Left cardiac atrium (tissue), 4 donors: ENCODE measurements at regions not wholly inside any gene's neighbourhood (a gene's known extent, or its start where the extent isn't known, plus 50 kb on each side); places are given as distances from the start of the nearest gene placed in this dataset.

Experiments used
- ATAC-seq, 2 donors: fragments of 200-7000 bp; cut with Tn5 transposase; one replicate each; pipeline ENCODE4 v1.9.1; 2020; ENCODE audit warnings: mild to moderate bottlenecking in 2 of 2, moderate library complexity in 2 of 2
- DNase-seq: peaks from one replicate; pipeline ENCODE4 v3.0.0-alpha.2; 2020
- intact Hi-C, 2 donors: fragments of 100-400 bp; cut with DNase I; formaldehyde crosslinking; loops; one replicate each; pipeline versions ENCODE4 v1.14.1 to v1.15.1; 2022 to 2023
- donor health status: DM: no; HTN: yes; CAD: no.
- donor health status: DM: no; HTN: yes; CAD: no; lungs with severe emphysema.
- donor health status: DM: yes; HTN: yes; CAD: no.
- donor health status: Dilated cardiomyopathy.

GRCh38 chr5:143497749-143498148 lies 94.3 kb upstream of the NR3C1 start:
- intact Hi-C loops, result no loop called here
- no peak for DNase-seq
- no peak for ATAC-seq

DNA sequence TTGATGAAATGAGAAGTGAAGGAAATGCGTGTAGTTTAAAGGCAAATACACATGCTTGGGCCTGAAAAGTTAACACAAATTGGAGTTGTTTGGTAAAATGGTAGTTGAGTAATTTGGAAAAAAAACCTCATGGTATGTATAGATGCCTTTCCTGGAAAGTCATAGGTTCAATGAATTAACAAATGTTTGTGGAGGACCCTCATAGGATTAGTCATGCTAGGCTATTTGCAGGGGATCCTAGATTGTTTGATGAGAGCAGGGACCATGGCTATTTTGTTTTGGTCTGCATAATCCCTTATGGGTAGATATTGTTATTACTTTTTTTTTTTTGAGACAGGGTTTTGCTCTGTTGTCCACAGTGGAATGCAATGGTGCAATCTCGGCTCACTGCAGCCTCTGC lies 93.5 kb upstream of the NR3C1 start:
- no peak for ATAC-seq
- DNase-seq, result no peak
- intact Hi-C loops, result no loop called here

GRCh38 chr5:143495821-143496275 lies 92.4 kb upstream of the NR3C1 start:
- DNase-seq (no peak), ATAC-seq (peak; percentile 66 to 77)
- intact Hi-C loops, result no loop called here

GRCh38 chr5:143495110-143495509 lies 91.6 kb upstream of the NR3C1 start:
- DNase-seq (no peak), ATAC-seq (peak in 1 of 2 donors; percentile 72)
- intact Hi-C loops, result no loop called here

DNA sequence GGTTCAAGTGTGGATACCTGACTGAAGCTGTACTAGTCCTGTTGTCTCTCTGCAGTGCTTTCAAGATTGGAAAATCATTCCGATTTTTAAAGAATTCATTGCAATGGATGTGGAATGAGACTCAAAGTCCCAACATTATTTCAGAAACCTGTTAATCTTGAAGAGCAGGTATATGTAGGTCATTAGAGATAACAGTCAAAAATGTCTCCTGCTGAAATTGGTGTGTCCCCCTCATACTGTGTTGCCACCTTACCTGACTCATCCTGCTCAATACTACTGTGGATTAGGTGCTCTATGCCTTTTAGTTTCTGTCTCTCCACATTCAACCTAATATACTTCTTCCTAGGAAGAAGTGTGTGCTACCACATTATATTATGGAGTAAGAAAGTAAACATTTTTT lies 91.1 kb upstream of the NR3C1 start:
- intact Hi-C loops, result no loop called here
- ATAC-seq (no peak), DNase-seq (no peak)

DNA sequence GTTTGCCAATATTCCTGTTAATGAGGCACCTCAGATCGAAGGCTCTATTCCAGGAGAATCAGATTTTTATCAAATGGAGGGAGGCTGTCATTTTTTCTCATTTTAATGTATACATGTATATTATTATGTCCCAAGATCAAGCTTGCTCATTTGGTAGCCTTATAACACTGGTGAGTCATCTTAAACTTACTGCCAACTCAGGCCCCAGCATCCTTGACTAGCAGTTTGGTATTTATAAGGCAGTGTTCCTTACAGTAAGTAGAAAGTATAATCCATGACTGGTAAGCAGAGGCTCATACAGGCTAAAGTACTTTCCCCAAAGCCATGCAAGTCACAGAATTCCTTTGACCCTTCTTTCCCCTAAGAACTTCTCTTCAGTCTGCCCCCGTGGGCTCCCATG lies 90.7 kb upstream of the NR3C1 start:
- intact Hi-C loops, result no loop called here
- peak in 1 of 2 donors; percentile 59 for ATAC-seq
- no peak for DNase-seq

- ATAC-seq (no peak), DNase-seq (no peak)
- intact Hi-C loops, result no loop called here
Observed at GRCh38 chr5:143492783-143493182, 89.3 kb upstream of the NR3C1 start.

DNA sequence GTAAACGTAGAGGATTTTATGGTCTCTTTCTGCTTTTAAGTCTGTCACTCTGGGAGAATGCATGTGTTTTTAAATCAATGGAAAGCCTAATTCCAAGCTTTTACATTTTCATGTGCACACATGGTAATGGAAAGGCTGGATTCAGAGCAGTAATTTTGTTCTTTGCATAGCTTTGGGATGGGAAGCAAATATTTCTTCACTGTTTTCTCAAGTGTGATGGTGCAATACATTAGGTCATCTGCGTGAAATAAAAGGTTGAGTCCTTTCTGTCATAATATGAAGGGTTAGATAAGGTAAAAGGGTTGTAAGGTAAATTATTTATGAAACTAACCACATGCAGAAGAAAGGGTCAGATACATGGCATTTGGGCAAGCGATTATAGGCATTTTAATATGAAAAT lies 88.2 kb upstream of the NR3C1 start:
- DNase-seq, result no peak
- intact Hi-C loops, result no loop called here
- no peak for ATAC-seq

GRCh38 chr5:143488381-143488780 lies 84.9 kb upstream of the NR3C1 start:
- intact Hi-C loops, result no loop called here
- ATAC-seq, result peak in 1 of 2 donors; percentile 60
- no peak for DNase-seq

GRCh38 chr5:143484601-143485000 lies 81.1 kb upstream of the NR3C1 start:
- no peak for ATAC-seq
- intact Hi-C loops, result no loop called here

GRCh38 chr5:143481697-143482531 lies 78.4 kb upstream of the NR3C1 start:
- intact Hi-C loops, result no loop called here
- DNase-seq, result no peak

More at GRCh38 chr5:143484601-143485000, 81.1 kb upstream of the NR3C1 start:
- DNase-seq, result no peak

GRCh38 chr5:143480001-143480400 lies 76.5 kb upstream of the NR3C1 start:
- intact Hi-C loops, result no loop called here
- no peak for DNase-seq
- ATAC-seq, result no peak

More at GRCh38 chr5:143481697-143482531, 78.4 kb upstream of the NR3C1 start:
- no peak for ATAC-seq

GRCh38 chr5:143479394-143479793 lies 75.9 kb upstream of the NR3C1 start:
- intact Hi-C loops, result no loop called here
- no peak for DNase-seq
- no peak for ATAC-seq

- ATAC-seq (no peak), DNase-seq (no peak)
- intact Hi-C loops, result no loop called here
Observed at GRCh38 chr5:143476601-143477211, 73.2 kb upstream of the NR3C1 start.

DNA sequence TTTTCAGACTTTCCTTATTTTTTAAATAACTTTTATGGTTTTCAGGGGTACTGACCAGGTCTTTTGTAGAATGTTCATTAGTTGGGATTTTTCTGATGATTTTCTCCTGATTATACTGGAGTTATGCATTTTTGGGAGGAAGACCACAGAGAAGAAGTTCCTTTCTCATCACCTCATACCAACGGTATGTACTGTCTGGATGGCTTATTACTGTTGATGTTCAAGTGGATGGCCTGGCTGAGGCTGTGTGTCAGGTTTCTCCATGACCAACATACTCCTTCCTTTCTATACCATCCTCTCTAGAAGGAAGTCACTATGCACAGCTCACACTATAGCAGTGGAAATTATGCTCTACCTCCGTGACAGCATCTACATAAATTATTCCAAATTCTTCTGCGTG lies 71.1 kb upstream of the NR3C1 start:
- no peak for DNase-seq
- intact Hi-C loops, result no loop called here
- no peak for ATAC-seq

DNA sequence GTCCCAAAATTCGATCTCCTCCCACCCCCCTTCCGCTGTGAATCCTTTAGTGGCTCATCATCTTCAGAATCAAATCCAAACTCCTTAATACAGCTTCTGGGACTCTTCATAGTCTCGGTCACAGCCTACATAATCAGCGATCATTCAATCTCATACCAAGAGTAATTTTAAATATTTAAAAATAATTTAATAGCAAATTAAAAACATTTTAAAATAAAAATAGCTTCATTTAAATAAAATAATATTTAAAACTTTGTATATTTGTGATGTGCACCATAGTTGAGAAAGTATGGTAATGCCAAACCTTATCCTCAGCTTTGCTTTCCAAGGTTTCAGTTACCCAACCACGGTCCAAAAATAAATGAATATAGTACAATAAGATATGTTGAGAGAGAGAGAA lies 70.0 kb upstream of the NR3C1 start:
- intact Hi-C loops, result no loop called here
- ATAC-seq, result no peak
- DNase-seq, result no peak

- intact Hi-C loops, result no loop called here
- DNase-seq (no peak), ATAC-seq (no peak)
Observed at GRCh38 chr5:143472576-143472975, 69.1 kb upstream of the NR3C1 start.

DNA sequence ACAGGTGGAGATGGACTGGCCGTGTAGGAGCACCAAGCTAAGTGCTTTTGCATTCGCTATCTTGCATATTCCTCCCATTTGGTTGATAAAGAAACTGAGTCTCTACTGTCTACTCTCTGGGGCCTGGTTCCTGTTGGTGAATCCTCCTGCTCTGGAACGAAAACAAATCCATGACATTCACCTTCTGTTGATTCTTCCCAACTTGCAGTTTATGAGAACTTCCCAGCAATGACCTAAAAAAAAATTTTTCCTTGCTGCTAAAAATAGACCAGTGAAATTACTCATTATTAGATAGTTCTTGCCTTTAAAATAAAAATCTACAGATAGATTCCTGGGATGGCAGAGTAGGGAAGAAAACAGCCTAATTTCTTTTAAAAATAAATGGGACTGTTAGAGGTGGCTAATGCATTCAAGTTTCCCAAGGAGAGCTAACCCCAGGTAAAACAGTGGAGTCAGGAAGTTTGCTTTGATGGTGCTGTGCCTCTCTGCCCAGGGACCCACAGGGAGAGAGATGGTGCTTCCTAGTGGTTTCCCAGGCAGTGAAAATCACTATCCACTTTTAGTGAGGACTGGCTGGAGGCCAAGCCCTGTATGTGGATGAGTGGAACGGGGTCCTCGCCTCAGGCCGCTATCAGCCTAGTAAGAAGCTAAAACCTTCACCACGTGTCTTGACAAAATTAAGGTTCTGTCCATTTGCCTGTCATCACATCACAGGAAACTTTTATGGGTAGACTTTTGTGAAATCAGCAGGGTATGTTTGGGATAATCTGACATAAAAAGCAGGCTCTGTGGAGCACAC lies 68.4 kb upstream of the NR3C1 start:
- intact Hi-C loops, result no loop called here
- DNase-seq, result peak; percentile 32
- ATAC-seq, result peak in 1 of 2 donors; percentile 49

- no peak for DNase-seq
- ATAC-seq, result peak in 1 of 2 donors; percentile 89
- intact Hi-C loops, result no loop called here
Observed at GRCh38 chr5:143471041-143471509, 67.6 kb upstream of the NR3C1 start.

DNA sequence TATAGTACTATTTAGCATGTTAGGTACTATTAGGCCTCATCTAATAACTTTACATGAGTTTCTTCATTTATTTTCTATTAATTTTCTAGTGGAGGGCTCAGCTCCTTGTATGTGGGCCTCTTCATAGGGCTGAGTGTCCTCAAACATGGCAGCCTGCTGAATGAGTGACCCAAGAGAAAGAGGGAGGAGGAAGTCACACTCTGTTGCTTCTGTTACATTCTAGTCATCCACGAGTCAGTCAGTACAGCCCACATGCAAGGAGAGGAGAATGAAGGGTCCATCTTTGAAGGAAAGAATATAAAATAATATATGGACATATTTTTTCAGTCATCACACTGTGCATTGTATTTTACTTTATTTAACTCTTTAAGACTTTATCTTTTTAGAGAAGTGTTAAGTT lies 66.6 kb upstream of the NR3C1 start:
- ATAC-seq, result no peak
- DNase-seq, result no peak
- intact Hi-C loops, result no loop called here
